Epithelial cell of proximal tubule (primary cell): ENCODE measurements at regions not wholly inside any gene's neighbourhood (a gene's known extent, or its start where the extent isn't known, plus 50 kb on each side); places are given as distances from the start of the nearest gene placed in this dataset.

Experiments
- DNase-seq: peaks from one replicate; pipeline ENCODE4 v3.0.0-alpha.2; 2011; ENCODE audit warnings: low read depth
- H3K4me3 ChIP-seq: 2 replicates; pipeline ENCODE4 v1.5.1; 2011; ENCODE audit warnings: low read depth, mild to moderate bottlenecking, low read length
- CTCF ChIP-seq: conservative IDR thresholded peaks from 2 replicates; pipeline ENCODE4 v1.5.1; 2012; ENCODE audit warnings: low read depth, mild to moderate bottlenecking, low read length

- no peak for TF ChIP-seq CTCF
- H3K4me3 ChIP-seq = no peak overlapping the region
- DNase-seq = no peak
Observed at GRCh38 chr4:27524224-27524623, 663.6 kb downstream of the STIM2 start.

DNA sequence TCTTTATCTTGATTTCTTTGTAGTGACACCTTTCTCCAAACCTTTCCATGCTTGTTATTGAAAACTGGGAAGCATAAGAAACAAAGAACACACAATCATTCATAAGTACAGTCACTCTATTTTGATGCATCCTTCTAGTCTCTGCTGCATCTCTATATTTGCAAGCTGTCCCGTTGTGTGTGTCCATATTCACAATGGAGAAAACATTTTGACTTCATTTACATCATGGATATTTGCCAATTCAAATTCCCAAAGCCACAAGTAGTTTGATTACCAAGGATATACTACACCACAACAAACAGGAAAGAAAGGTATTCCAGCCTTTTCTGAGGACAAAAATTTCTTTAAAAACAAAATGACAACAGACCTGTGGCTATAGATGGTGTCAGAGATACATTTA, 673.8 kb downstream of the STIM2 start:
- H3K4me3 ChIP-seq = no peak overlapping the region
- no peak for DNase-seq
- no peak for TF ChIP-seq CTCF

GRCh38 chr4:27568236-27568951, 707.8 kb downstream of the STIM2 start:
- no peak overlapping the region for H3K4me3 ChIP-seq
- no peak for DNase-seq
- TF ChIP-seq CTCF = no peak

- H3K4me3 ChIP-seq = no peak overlapping the region
- DNase-seq = no peak
- TF ChIP-seq CTCF = no peak
Observed at GRCh38 chr4:27568952-27569319, 708.3 kb downstream of the STIM2 start.

- DNase-seq = no peak
- H3K4me3 ChIP-seq = no peak overlapping the region
- TF ChIP-seq CTCF = no peak
Observed at GRCh38 chr4:27574743-27575142, 714.1 kb downstream of the STIM2 start.

- no peak for TF ChIP-seq CTCF
- H3K4me3 ChIP-seq = no peak overlapping the region
- DNase-seq = no peak
Observed at GRCh38 chr4:27577951-27578350, 717.3 kb downstream of the STIM2 start.

GRCh38 chr4:27592738-27593137, 732.1 kb downstream of the STIM2 start:
- H3K4me3 ChIP-seq = no peak overlapping the region
- no peak for TF ChIP-seq CTCF
- DNase-seq = no peak
